Left renal cortex interstitium (tissue), 4 donors: ENCODE measurements at regions not wholly inside any gene's neighbourhood (a gene's known extent, or its start where the extent isn't known, plus 50 kb on each side); places are given as distances from the start of the nearest gene placed in this dataset.
A peak's percentile ranks its signal among the peaks of the same experiment; 100 is the strongest.
"Not testable (repeated sequence)": the region's sequence is repeated elsewhere in the genome, so short reads cannot be mapped to it uniquely, and the experiment has no call there.

ENCODE experiments used
- DNase-seq, 4 donors: peaks; one replicate each; pipeline ENCODE4 v3.0.0-alpha.2; 2013; ENCODE audit warnings: low read depth in 4 of 4, low spot score in 2 of 4, missing footprints in 1 of 4

- no peak for DNase-seq
Measured at GRCh38 chr21:20779321-20779720, 218.9 kb upstream of the NCAM2 start.

GRCh38 chr21:20783611-20784010 is 214.6 kb upstream of the NCAM2 start:
- DNase-seq, result no peak

GRCh38 chr21:20789729-20790500 is 208.3 kb upstream of the NCAM2 start:
- no peak for DNase-seq

GRCh38 chr21:20800106-20800505 is 198.1 kb upstream of the NCAM2 start:
- no peak for DNase-seq

- no peak for DNase-seq
Measured at GRCh38 chr21:20802201-20802600, 196.0 kb upstream of the NCAM2 start.

GRCh38 chr21:20802631-20803260 is 195.5 kb upstream of the NCAM2 start:
- no peak for DNase-seq

- DNase-seq, result no peak
Measured at GRCh38 chr21:20811702-20812101, 186.5 kb upstream of the NCAM2 start.

GRCh38 chr21:20814090-20814489 is 184.1 kb upstream of the NCAM2 start:
- DNase-seq, result no peak

- peak in 3 of 4 donors; percentile 9 to 17 (median 14) for DNase-seq
Measured at GRCh38 chr21:20822666-20823065, 175.5 kb upstream of the NCAM2 start.

GRCh38 chr21:20852866-20853265 is 145.3 kb upstream of the NCAM2 start:
- no peak for DNase-seq

- DNase-seq, result no peak
Measured at GRCh38 chr21:20856926-20857325, 141.3 kb upstream of the NCAM2 start.

- DNase-seq, result no peak
Measured at GRCh38 chr21:20874202-20874601, 124.0 kb upstream of the NCAM2 start.

- no peak for DNase-seq
Measured at GRCh38 chr21:20875742-20876141, 122.5 kb upstream of the NCAM2 start.

GRCh38 chr21:20877976-20878375 is 120.2 kb upstream of the NCAM2 start:
- no peak for DNase-seq

GRCh38 chr21:20882462-20883407 is 115.5 kb upstream of the NCAM2 start:
- peak in 3 of 4 donors; percentile 11 to 28 (median 19) for DNase-seq

- DNase-seq, result no peak
Measured at GRCh38 chr21:20883408-20883800, 114.8 kb upstream of the NCAM2 start.

- no peak for DNase-seq
Measured at GRCh38 chr21:20902511-20902910, 95.7 kb upstream of the NCAM2 start.

GRCh38 chr21:20902998-20903397 is 95.2 kb upstream of the NCAM2 start:
- DNase-seq, result no peak

GRCh38 chr21:20927555-20927954 is 70.7 kb upstream of the NCAM2 start:
- DNase-seq, result not testable (repeated sequence)

- DNase-seq, result no peak
Measured at GRCh38 chr21:20942523-20942922, 55.7 kb upstream of the NCAM2 start.

- no peak for DNase-seq
Measured at GRCh38 chr21:20943561-20943997, 54.6 kb upstream of the NCAM2 start.
